ENCODE measurements at regions not wholly inside any gene's neighbourhood (a gene's known extent, or its start where the extent isn't known, plus 50 kb on each side); places are given as distances from the start of the nearest gene placed in this dataset.

DNA sequence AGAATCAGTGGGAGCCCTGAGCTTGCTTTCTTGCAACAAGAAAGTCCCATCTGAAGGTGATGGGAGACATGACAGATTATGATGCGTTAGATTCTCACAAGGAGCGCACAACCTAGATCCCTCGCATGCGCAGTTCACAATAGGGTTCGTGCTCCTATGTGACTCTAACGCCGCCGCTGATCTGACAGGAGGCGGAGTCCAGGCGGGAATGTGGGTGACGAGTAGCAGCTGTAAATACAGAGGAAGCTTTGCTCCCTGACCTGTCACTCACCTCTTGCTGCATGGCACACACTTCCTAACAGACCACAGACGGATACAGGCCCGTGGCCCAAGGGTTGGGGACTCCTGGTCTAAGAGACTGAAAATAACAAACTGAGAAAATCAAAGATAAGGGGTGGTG lies 1163.4 kb upstream of the AUTS2 start:
- DNase-seq (ENCODE audit: low read depth): no peak

GRCh38 chr7:68438016-68438415 lies 1160.3 kb upstream of the AUTS2 start:
- DNase-seq (ENCODE audit: low read depth): no peak

GRCh38 chr7:68438811-68439210 lies 1159.5 kb upstream of the AUTS2 start:
- DNase-seq (ENCODE audit: low read depth): no peak

DNA sequence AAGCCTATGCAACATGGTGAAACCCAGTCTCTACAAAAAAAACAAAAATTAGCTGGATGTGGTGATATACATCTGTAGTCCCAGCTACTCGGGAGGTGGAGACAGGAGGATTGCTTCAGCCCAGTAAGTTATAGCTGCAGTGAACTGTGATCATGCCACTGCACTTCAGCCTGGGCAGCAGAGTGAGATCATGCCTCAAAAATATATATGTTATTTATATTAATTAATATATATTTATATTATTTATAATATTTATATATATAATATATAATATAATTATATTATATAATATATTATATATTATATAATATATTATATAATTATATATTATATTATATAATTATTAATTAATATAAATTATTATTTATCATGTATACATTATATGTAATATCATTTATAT lies 1158.4 kb upstream of the AUTS2 start:
- DNase-seq (ENCODE audit: low read depth): no peak

DNA sequence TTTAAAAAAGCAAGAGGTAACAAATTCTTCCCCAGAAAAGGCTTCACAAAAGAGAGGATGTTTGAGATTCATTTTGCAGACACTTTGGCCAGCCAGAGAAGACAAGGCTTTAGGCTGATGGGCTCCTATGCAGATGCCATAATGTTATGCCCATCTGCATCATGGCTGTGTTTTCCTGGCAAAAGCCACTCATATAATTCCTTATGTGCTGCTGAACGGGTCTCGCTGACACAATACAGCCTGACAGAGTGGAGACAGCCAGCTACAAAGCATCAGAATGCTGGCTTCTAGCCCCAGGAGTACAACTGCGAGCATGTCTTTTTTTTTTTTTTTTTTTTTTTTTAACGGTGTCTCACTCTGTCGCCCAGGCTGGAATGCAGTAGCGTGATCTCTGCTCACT lies 1157.4 kb upstream of the AUTS2 start:
- no peak for DNase-seq (ENCODE audit: low read depth)

DNA sequence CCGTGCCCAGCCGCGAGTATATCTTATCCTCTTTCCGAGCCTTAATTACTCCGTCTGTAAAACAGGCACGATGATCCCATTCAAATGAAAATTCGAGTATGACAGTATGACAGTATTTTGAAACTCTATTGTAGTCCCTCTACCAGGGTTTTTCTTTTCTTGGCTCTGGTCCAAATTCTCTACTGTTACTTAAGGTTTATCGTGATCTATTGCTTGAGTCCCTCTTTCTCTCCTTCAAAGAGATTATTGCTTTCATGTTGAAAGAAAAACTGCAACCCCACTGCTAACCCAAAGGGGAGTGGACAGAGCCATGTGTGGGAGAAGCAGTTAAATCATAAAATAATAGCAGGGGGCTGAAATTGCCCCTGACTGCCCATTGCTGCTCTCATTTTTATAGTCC lies 1156.6 kb upstream of the AUTS2 start:
- DNase-seq (ENCODE audit: low read depth): no peak

DNA sequence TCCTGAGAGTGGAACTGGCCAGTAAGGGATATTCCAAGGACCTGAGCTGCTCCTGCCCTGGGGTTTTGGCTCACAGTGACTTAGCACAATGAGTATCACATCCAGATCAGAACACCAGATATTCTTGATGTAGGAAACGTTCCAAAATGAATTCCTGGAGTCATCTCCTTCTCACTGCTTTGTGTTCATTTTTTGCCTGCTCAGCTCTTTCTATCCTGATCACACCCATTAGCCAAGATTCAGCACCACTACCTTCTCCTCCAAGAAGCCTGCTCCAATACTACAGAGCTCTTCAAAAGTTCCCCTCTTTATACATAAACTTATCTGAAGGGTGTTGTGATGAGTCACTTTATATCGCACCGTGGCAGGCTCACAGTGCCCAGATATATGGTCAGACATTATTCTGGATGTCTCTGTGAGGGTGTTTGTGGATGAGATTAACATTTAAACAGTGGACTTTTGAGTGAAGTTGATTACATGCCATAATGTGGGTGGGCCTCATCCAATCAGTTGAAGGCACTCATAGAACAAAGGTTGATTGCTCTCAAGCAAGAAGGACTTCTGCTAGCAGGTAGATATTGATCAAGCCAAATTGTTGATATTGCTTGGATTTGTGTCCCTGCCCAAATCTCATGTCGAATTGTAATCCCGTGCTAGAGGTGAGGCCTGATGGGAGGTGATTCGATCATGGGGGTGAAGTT lies 1155.2 kb upstream of the AUTS2 start:
- DNase-seq (ENCODE audit: low read depth): no peak

DNA sequence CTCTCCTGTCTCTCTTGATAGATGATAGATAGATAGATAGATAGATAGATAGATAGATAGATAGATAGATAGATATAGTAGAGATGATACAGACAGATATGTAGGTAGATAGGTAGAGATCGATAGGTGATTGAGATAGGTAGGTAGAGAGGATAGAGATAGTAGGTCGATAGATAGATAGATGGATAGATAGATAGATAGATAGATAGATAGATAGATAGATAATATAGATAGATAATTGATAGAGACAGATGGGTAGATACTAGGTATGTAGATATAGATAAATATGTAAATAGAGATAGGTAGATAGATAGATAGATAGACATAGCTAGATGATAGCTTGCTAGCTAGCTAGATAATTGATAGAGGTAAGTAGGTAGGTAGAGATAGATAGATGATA lies 1154.2 kb upstream of the AUTS2 start:
- no peak for DNase-seq (ENCODE audit: low read depth)

GRCh38 chr7:68444956-68445355 lies 1153.3 kb upstream of the AUTS2 start:
- no peak for DNase-seq (ENCODE audit: low read depth)

DNA sequence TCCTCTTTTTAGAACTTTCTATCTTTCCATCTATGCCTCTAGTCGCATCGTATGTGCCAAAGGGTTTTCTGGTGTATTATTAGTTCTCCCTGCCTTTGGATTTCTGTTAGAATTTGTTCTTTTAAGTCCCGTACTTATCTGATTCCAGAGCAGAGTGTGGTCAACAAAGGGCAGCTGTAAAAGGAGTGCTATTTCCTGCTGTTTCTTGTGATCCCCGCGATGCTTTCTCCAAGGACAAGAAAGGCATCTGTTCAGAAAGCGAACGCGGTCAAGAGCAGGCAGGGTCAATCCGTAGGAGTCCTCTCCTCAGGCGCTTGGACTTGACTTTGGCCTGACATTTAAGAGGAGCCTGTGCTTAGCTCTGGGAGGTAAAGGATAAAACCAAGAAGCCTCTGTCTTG lies 1152.1 kb upstream of the AUTS2 start:
- DNase-seq (ENCODE audit: low read depth): no peak

- no peak for DNase-seq (ENCODE audit: low read depth)
Observed at GRCh38 chr7:68449099-68449498, 1149.2 kb upstream of the AUTS2 start.

DNA sequence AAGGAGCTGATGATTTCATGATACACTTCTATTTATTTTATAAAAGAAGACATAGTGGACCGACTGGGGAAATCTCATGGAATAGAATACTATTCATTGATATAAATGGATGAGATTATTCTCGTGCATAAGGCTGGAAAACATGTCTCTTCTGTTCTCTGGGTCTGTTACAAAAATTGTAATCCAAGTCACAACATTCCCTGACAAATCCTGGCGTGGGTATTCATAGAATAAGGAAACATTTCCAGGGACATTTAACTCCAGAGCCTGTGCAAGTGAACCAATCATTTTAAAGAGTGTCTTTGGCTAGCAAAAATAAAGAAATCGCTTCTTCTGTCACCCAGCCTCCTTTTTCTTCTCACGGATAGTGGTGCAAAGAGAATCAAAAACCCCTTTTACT lies 1148.5 kb upstream of the AUTS2 start:
- DNase-seq (ENCODE audit: low read depth): no peak

DNA sequence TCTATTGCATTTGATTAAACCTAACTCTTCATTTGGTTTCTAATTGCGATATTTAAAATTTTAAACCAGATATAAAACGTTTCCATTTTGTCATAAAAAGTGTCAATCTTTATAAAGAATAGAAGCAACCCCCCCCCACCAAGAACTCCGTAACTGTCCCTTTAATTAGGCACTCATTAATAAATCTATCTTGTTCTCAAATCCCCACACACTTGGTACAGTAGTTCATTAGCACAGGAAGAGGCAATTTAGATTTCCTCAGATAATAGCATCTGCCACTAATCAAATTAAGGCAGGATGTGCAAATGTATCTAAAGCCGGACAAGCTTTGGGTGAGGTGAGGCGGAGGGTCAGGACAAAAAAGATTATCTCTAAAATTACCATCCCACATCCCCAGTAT lies 1143.3 kb upstream of the AUTS2 start:
- no peak for DNase-seq (ENCODE audit: low read depth)

GRCh38 chr7:68456469-68456868 lies 1141.8 kb upstream of the AUTS2 start:
- no peak for DNase-seq (ENCODE audit: low read depth)

- DNase-seq (ENCODE audit: low read depth): no peak
Observed at GRCh38 chr7:68457481-68457880, 1140.8 kb upstream of the AUTS2 start.

DNA sequence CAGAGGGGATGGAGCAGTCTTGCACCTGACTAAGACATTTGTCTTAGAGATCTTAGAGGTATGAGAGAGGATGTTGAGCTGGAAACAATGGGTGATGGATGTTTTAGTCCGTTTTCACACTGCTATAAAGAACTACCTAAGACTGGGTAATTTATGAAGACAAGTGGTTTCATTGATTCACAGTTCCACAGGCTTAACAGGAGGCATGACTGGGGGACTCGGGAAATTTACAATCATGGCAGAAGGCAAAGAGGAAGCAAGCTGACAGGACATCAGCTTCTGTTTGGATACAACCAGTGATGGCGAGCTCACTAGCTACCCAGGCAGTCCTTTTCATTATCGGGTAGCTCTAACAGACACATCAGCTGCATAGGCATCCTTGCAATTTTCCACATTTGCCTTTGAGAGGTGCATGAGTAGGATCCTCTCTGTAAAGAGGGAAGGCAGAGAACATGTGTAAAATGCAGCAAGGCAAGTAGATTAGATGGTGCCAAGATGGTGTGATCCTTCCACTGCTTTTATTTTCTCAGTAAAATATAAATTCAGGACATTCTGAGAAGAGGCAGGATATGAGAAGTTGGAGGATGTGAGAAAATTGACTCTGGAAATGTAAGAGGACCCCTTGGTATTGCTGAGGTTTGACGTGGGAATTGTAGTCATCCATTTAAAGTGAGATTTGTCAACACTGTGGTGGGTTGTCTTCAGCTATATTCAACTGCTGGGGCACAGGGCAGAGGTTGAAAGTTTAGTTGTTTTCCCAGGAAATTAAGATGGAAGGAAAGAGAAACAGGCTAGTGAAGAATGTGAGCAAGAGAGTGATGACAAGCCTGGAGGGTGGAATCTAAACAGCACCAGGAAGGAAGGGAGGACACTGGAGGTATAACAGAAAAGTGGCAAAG lies 1140.0 kb upstream of the AUTS2 start:
- DNase-seq (ENCODE audit: low read depth): no peak

GRCh38 chr7:68461430-68461829 lies 1136.8 kb upstream of the AUTS2 start:
- no peak for DNase-seq (ENCODE audit: low read depth)

DNA sequence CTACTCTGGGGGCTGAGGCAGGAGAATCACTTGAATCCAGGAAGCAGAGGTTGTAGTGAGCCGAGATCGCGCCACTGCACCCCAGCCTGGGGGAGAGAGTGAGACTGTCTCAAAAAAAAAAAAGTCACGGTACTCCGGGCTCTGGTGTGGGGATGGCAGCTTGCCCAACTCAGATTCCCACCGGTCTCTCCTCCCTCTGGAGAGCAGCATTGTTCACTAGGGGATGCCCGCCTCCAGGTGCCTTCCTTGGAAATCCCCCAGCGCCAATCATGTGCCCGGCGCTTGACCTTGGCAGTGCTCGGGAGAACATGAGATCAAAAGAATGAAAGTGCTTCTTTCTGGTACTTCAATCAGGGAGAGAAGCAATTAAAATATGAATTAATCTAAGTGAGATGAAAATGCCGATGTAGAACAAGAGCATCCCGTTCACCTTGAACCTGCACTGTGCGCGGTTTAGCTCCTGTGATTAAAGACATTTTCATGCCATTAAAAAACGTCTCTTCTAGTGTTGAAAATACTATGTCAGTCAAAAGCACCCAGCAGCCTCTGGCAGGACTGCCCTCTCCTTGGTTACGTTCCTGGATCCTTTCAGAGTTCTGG lies 1127.3 kb upstream of the AUTS2 start:
- no peak for DNase-seq (ENCODE audit: low read depth)

DNA sequence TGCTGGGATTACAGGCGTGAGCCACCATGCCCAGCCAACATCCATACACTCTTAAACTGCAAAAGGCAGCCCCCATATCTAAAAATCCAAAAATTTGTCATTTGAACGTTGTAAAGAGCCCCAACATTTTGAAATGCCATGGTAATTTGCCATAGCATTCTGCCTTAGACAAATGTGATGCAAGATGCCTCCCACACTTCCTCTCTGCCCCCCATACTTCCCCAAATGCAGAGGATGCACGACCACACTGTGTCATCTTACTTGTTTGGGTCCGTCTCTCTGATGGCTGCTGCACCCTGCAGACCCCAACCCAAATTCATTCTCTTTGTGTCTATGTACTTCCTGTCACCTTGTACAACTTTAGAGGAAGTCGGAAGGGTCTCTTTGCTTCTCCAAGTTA lies 1125.6 kb upstream of the AUTS2 start:
- DNase-seq (ENCODE audit: low read depth): no peak

- DNase-seq (ENCODE audit: low read depth): no peak
Observed at GRCh38 chr7:68474661-68475216, 1123.5 kb upstream of the AUTS2 start.

- DNase-seq (ENCODE audit: low read depth): no peak
Observed at GRCh38 chr7:68476966-68477365, 1121.3 kb upstream of the AUTS2 start.

DNA sequence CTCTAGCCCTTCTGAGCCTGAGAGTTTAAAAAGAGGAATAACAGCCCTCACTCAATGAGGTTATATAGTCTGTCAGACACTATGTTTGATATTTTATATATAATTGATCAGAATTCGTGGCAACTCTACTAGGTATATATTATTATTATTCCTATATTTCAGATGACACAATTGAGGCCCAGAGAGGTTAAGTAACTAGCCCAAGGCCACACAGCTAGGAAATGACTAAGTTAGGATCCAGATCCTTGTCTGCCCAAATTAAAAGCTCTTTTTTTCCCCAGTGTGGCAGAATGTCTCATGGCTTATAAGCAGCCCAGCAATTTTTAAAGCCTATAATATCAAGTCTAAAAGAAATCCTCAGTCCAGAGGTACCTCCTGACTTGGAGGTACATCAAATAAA lies 1119.9 kb upstream of the AUTS2 start:
- DNase-seq (ENCODE audit: low read depth): no peak

- no peak for DNase-seq (ENCODE audit: low read depth)
Observed at GRCh38 chr7:68482800-68483199, 1115.5 kb upstream of the AUTS2 start.
